OCI-LY3 (cell line): ENCODE measurements at regions not wholly inside any gene's neighbourhood (a gene's known extent, or its start where the extent isn't known, plus 50 kb on each side); places are given as distances from the start of the nearest gene placed in this dataset.

ENCODE experiments used
- CTCF ChIP-seq: fragments of 200-600, 300-600 bp; sonication (generic); IDR thresholded peaks from 2 replicates; pipeline ENCODE4 v1.5.1; 2014; ENCODE audit warnings: antibody characterized with exemption, low read length, low read depth
- EZH2phosphoT487 ChIP-seq: fragments of 200-600 bp; shearing (Covaris generic); IDR thresholded peaks from 2 replicates; pipeline ENCODE4 v1.6.1; 2018; ENCODE audit warnings: antibody characterized with exemption, mixed run types, low read depth

- TF ChIP-seq CTCF: no peak
- TF ChIP-seq EZH2phosphoT487: no peak
These were observed 147.0 kb upstream of the THRB start for GRCh38 chr3:24641628-24642027.
